VCaP (cell line): ENCODE measurements at regions not wholly inside any gene's neighbourhood (a gene's known extent, or its start where the extent isn't known, plus 50 kb on each side); places are given as distances from the start of the nearest gene placed in this dataset.
A peak's percentile ranks its signal among the peaks of the same experiment; 100 is the strongest.

Experiments
- H3K27ac ChIP-seq: fragments of 450-650 bp; 2 replicates; pipeline ENCODE4 v1.5.1; 2017
- TF ChIP-seq, protein P1 (sequence below): fragments of 450-650 bp; conservative IDR thresholded peaks from 2 replicates; pipeline ENCODE4 v1.5.1; 2017; ENCODE audit warnings: mild to moderate bottlenecking, moderate library complexity

DNA sequence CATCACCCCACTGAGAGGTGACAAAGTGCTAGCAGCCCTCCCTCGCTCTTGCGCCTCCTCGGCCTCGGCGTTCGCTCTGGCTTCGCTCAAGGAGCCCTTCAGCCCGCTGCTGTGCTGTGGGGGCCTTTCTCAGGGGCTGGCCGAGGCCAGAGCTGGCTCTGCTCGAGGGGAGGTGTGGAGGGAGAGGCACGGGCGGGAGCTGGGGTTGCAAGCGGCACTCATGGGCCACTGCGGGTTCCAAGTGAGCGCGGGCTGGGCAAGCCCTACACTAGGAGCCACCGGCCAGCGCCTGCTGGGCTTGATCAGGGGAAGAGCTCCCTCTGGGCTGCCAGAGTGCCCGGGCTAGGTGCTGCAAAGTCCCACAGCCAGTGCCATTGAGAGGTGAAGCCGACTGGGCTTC, 964.8 kb upstream of the GJE1 start:
- TF ChIP-seq, protein P1, sequence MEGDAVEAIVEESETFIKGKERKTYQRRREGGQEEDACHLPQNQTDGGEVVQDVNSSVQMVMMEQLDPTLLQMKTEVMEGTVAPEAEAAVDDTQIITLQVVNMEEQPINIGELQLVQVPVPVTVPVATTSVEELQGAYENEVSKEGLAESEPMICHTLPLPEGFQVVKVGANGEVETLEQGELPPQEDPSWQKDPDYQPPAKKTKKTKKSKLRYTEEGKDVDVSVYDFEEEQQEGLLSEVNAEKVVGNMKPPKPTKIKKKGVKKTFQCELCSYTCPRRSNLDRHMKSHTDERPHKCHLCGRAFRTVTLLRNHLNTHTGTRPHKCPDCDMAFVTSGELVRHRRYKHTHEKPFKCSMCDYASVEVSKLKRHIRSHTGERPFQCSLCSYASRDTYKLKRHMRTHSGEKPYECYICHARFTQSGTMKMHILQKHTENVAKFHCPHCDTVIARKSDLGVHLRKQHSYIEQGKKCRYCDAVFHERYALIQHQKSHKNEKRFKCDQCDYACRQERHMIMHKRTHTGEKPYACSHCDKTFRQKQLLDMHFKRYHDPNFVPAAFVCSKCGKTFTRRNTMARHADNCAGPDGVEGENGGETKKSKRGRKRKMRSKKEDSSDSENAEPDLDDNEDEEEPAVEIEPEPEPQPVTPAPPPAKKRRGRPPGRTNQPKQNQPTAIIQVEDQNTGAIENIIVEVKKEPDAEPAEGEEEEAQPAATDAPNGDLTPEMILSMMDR = no peak
- H3K27ac ChIP-seq = no peak overlapping the region

DNA sequence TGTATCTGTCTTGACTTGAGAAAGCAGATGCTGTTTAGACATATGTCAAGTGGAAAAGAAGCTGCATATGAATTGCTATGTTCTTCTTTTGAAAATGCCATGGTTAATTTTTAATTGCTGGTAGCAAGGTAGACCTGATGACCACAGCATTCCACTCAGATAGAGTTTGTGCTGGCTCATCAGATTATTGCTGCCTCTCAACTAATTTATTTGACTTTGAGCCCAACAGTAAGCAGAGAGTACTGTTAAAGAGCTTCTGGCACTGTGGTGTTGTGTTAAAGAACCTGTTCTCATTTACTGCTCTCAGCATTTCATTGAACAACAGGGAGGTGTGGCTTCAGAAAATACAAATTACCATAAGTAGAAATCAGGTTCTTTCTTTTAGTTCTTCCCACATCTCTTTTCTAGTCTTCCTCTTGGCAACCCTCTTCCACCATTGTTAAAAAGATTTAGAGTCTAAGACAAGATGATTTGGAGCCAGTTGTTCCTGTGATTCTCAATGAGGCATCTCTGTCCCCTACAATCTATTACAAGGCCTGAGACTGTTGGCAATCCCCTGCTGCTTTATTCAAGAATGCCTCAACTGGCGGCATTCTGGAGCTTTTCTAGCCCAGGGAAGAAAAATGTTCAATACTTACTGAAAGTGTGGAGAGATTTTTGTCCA, 967.6 kb upstream of the GJE1 start:
- H3K27ac ChIP-seq = peak overlapping the region; percentile 66
- TF ChIP-seq, protein P1 = no peak

DNA sequence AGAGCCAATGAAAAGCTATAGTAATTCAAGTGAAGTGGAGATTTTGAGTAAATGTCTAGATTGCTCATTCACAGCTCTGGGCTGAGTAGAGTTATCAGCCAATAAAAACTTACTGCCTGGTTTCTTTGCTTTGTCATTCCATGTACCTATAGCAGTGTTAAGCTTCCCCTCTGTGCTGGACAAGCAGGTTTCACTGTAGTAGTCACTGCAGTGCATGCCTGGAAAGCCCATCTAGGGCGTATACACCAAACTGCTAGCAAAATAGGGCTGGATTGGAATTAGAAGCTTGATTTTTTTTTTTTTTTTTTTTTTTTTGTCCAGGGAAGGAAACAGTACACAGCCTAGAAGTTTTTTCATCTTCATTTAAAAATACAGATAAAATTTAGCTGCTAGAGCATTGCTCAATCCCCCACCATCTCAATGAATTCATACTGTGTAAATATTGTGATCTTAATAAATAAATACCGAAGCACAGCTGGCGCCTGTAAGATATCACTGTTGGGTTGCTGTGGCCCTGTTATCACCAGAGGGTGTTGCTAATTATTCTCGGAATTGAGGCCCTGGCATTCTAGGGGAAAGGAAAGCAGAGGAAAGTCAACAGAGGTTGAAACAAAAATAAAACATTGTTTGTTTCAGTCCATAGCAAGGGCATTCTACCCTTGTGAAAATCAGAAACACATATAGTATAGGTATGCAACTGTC, 968.5 kb upstream of the GJE1 start:
- H3K27ac ChIP-seq = peak overlapping the region; percentile 66
- TF ChIP-seq, protein P1 = no peak

DNA sequence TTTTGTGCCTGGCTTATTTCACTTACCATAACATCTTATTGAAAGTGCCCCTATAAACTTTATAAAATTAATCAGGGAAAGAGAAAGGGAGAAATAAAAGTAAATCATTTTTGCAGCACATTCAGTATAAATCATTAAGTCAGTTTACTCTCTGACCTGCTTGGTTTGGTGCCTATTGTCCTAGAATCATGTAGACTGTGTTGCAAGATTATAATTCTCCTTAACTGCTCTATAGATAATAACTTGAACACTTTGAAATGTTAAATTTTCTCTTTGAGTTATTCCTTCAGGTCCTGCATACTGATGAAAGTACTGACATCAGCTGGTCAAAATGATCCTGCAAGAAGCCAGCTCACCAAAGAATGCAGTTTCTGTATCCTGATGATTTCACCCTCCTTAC, 969.6 kb upstream of the GJE1 start:
- H3K27ac ChIP-seq = peak overlapping the region; percentile 66
- TF ChIP-seq, protein P1 = no peak

DNA sequence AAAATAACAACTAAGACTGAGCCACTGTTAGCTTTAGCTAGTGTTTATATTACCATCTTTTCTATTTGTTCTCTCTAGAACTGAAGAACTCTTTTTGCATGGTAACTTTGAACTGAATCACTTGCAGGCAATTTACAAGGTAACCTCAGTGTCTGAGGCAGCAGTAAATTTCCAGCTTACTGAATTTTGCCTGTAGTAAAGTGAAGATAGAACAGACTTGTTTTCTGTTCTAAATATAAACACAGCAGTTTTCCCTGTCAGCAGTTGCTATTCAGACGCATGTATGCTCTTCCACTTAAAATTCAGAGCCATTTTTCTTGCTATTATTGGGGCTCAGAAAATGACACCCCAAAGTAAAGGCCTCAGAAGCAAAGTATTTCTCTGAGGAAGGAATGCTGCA, 974.0 kb upstream of the GJE1 start:
- TF ChIP-seq, protein P1 = no peak
- peak overlapping the region; percentile 66 for H3K27ac ChIP-seq

DNA sequence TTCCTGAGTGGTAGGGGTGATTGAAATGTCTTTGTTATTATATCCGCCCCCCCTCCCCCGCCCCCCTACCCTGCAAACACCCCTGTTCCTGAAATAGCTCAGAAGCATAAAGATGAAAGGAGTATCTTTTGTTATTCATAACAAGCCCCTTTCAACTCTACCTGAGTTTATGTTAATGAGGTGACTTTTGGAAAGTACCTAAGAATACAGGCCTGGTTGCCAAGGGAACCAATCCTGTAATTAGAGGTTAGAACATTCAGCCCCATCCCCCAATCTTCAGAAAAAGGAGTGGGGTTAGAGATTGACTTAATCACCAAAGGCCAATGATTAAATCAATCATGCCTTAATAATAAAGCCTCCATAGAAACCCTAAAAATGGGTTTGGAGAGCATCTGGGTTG, 979.2 kb upstream of the GJE1 start:
- peak overlapping the region; percentile 71 for H3K27ac ChIP-seq
- TF ChIP-seq, protein P1 = no peak

DNA sequence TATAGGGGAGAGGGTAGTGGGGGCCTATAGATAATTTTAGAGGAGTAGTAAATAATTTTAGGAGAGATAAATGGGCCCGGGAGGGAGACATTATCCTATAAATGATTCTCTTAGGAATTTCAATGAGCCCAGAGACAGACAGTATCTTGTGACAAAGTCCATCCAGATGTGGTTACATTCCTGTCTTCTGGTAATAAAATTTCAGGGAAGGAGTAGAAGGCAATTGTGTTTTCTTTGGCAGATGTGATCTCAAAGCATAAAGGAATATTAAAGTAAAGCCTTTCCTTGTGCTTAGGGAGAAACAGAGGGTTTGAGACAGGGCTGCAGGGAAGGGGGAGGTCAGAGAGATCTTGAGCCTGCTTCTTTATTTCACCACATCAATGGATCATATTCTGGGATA, 979.8 kb upstream of the GJE1 start:
- TF ChIP-seq, protein P1 = no peak

More for the DNA sequence above, 979.8 kb upstream of the GJE1 start:
- peak overlapping the region; percentile 71 for H3K27ac ChIP-seq
